ENCODE measurements at regions not wholly inside any gene's neighbourhood (a gene's known extent, or its start where the extent isn't known, plus 50 kb on each side); places are given as distances from the start of the nearest gene placed in this dataset.

DNA sequence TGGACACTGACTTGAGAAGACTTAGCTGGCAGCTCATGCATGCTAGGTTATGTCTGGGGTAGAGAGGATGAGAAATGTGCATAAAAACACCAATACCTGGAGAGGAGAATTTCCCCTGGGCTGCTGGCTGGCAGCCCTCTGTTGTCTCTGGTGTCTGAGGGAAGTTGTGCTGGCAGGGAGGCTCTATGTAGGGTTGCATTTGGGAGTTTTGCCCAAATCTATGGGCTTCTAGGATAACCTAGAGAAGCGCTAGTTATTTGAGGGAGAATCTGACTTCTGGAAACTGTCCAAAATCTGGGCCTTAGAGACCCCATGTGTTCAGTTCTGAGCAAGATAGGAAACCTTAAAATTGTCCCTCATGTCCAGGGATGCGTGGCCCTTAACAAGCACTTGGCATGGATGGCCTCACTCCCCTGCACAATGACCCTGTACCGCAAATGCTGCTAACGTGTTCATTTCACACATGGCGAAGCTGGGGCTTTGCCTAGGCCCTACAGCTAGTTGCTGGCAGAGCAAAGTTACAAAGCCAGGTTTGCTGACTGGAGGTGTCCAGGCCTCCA is 70.3 kb upstream of the ATP2B2 start:
- TF ChIP-seq POLR2AphosphoS5 (IDR thresholded peaks at IDR 0.05; ENCODE audit: borderline replicate concordance, low read depth, low read length) (no peak), EZH2 (IDR thresholded peaks at IDR 0.05) (no peak), FOXP2 (optimal IDR thresholded peaks at IDR 0.05; ENCODE audit: control extremely low read depth, extremely low read length, insufficient read depth) (no peak)
